ENCODE measurements at regions not wholly inside any gene's neighbourhood (a gene's known extent, or its start where the extent isn't known, plus 50 kb on each side); places are given as distances from the start of the nearest gene placed in this dataset.

GRCh38 chr13:82436099-82436585, 1446.1 kb downstream of the SLITRK1 start:
- no peak for DNase-seq (ENCODE audit: low spot score)
- TF ChIP-seq CTCF (IDR thresholded peaks at IDR 0.05; ENCODE audit: poor library complexity) (no peak), EZH2phosphoT487 (IDR thresholded peaks at IDR 0.05; ENCODE audit: low read depth, severe bottlenecking, unreplicated experiment) (no peak), EZH2 (IDR thresholded peaks at IDR 0.05; ENCODE audit: borderline replicate concordance) (no peak)
- Histone ChIP-seq H4K20me1 (ENCODE audit: insufficient read depth, poor library complexity, severe bottlenecking) (no peaks in the 10 kb centered on the region), H3K9me3 (ENCODE audit: low read depth) (no peaks in the 10 kb centered on the region), H3K36me3 (replicated peaks; ENCODE audit: insufficient read depth, low read depth) (no peaks in the 10 kb centered on the region), H3K79me2 (no peaks in the 10 kb centered on the region), H3K4me1 (ENCODE audit: insufficient read depth) (no peaks in the 10 kb centered on the region), H2AFZ (no peak overlapping the region), H3K27me3 (no peaks in the 10 kb centered on the region), H3K4me2 (no peak overlapping the region), H3K9me2 (replicated peaks; ENCODE audit: insufficient read depth) (no peaks in the 10 kb centered on the region), H3K4me3 (no peak overlapping the region), H3K27ac (no peak overlapping the region)
- WGBS (ENCODE audit: low lambda C conversion rate, missing lambda C conversion rate), result 63% methylated on average over 1 of the region's 1 CpG

- no peak overlapping the region for H3K4me2 ChIP-seq
- H3K9me2 ChIP-seq (replicated peaks; ENCODE audit: insufficient read depth), result no peaks in the 10 kb centered on the region
- WGBS (ENCODE audit: low lambda C conversion rate, missing lambda C conversion rate), result 89% methylated on average over 2 of the region's 2 CpGs
- H3K4me1 ChIP-seq (ENCODE audit: insufficient read depth), result no peaks in the 10 kb centered on the region
- TF ChIP-seq CTCF (IDR thresholded peaks at IDR 0.05; ENCODE audit: poor library complexity), result no peak
- TF ChIP-seq EZH2phosphoT487 (IDR thresholded peaks at IDR 0.05; ENCODE audit: low read depth, severe bottlenecking, unreplicated experiment), result no peak
- no peak for TF ChIP-seq EZH2 (IDR thresholded peaks at IDR 0.05; ENCODE audit: borderline replicate concordance)
- no peaks in the 10 kb centered on the region for H3K27me3 ChIP-seq
- H4K20me1 ChIP-seq (ENCODE audit: insufficient read depth, poor library complexity, severe bottlenecking), result no peaks in the 10 kb centered on the region
- H3K9me3 ChIP-seq (ENCODE audit: low read depth), result no peaks in the 10 kb centered on the region
- DNase-seq (ENCODE audit: low spot score), result no peak
- no peaks in the 10 kb centered on the region for H3K36me3 ChIP-seq (replicated peaks; ENCODE audit: insufficient read depth, low read depth)
- H3K79me2 ChIP-seq, result no peaks in the 10 kb centered on the region
- no peak overlapping the region for H3K27ac ChIP-seq
- H3K4me3 ChIP-seq, result no peak overlapping the region
- no peak overlapping the region for H2AFZ ChIP-seq
These were observed 1449.3 kb downstream of the SLITRK1 start for GRCh38 chr13:82432949-82433348.

GRCh38 chr13:82412749-82413148, 1469.5 kb downstream of the SLITRK1 start:
- Histone ChIP-seq H3K9me2 (replicated peaks; ENCODE audit: insufficient read depth) (no peaks in the 10 kb centered on the region), H3K36me3 (replicated peaks; ENCODE audit: insufficient read depth, low read depth) (no peaks in the 10 kb centered on the region), H3K79me2 (no peaks in the 10 kb centered on the region), H3K27me3 (no peaks in the 10 kb centered on the region), H2AFZ (no peak overlapping the region), H3K27ac (no peak overlapping the region), H3K4me3 (no peak overlapping the region), H3K9me3 (ENCODE audit: low read depth) (no peaks in the 10 kb centered on the region), H3K4me2 (no peak overlapping the region), H3K4me1 (ENCODE audit: insufficient read depth) (no peaks in the 10 kb centered on the region), H4K20me1 (ENCODE audit: insufficient read depth, poor library complexity, severe bottlenecking) (no peaks in the 10 kb centered on the region)
- 68% methylated on average over 5 of the region's 5 CpGs for WGBS (ENCODE audit: low lambda C conversion rate, missing lambda C conversion rate)
- no peak for TF ChIP-seq EZH2phosphoT487 (IDR thresholded peaks at IDR 0.05; ENCODE audit: low read depth, severe bottlenecking, unreplicated experiment)
- TF ChIP-seq EZH2 (IDR thresholded peaks at IDR 0.05; ENCODE audit: borderline replicate concordance), result no peak
- no peak for TF ChIP-seq CTCF (IDR thresholded peaks at IDR 0.05; ENCODE audit: poor library complexity)
- no peak for DNase-seq (ENCODE audit: low spot score)

GRCh38 chr13:82407321-82407720, 1475.0 kb downstream of the SLITRK1 start:
- no peaks in the 10 kb centered on the region for H3K36me3 ChIP-seq (replicated peaks; ENCODE audit: insufficient read depth, low read depth)
- no peak overlapping the region for H3K4me3 ChIP-seq
- no peak for TF ChIP-seq CTCF (IDR thresholded peaks at IDR 0.05; ENCODE audit: poor library complexity)
- no peak for TF ChIP-seq EZH2phosphoT487 (IDR thresholded peaks at IDR 0.05; ENCODE audit: low read depth, severe bottlenecking, unreplicated experiment)
- no peak for TF ChIP-seq EZH2 (IDR thresholded peaks at IDR 0.05; ENCODE audit: borderline replicate concordance)
- no peak for DNase-seq (ENCODE audit: low spot score)
- no peaks in the 10 kb centered on the region for H3K9me3 ChIP-seq (ENCODE audit: low read depth)
- H3K4me1 ChIP-seq (ENCODE audit: insufficient read depth), result no peaks in the 10 kb centered on the region
- H3K27ac ChIP-seq, result no peak overlapping the region
- H3K79me2 ChIP-seq, result no peaks in the 10 kb centered on the region
- H3K9me2 ChIP-seq (replicated peaks; ENCODE audit: insufficient read depth), result no peaks in the 10 kb centered on the region
- WGBS (ENCODE audit: low lambda C conversion rate, missing lambda C conversion rate), result 73% methylated on average over 4 of the region's 4 CpGs
- H2AFZ ChIP-seq, result no peak overlapping the region
- H3K27me3 ChIP-seq, result no peaks in the 10 kb centered on the region
- no peak overlapping the region for H3K4me2 ChIP-seq
- H4K20me1 ChIP-seq (ENCODE audit: insufficient read depth, poor library complexity, severe bottlenecking), result no peaks in the 10 kb centered on the region

Measured in hepatocyte (in vitro differentiated cells).